Mesendoderm (in vitro differentiated cells): ENCODE measurements at regions not wholly inside any gene's neighbourhood (a gene's known extent, or its start where the extent isn't known, plus 50 kb on each side); places are given as distances from the start of the nearest gene placed in this dataset.

Experiments
- DNase-seq: peaks from one replicate; pipeline ENCODE4 v3.0.0; 2013
- H2AK5ac ChIP-seq: 2 replicates; pipeline ENCODE4 v1.6.1; 2013; ENCODE audit warnings: low read length, inconsistent platforms
- H2BK120ac ChIP-seq: 2 replicates; pipeline ENCODE4 v1.6.1; 2013; ENCODE audit warnings: low read depth, mild to moderate bottlenecking, low read length, moderate library complexity, mixed read lengths
- H2BK15ac ChIP-seq: replicated peaks from 2 replicates; pipeline ENCODE4 v1.6.1; 2013; ENCODE audit warnings: low read depth, mild to moderate bottlenecking, moderate library complexity
- H2BK5ac ChIP-seq: 2 replicates; pipeline ENCODE4 v1.6.1; 2013; ENCODE audit warnings: low read length, inconsistent platforms
- H3K18ac ChIP-seq: 2 replicates; pipeline ENCODE4 v1.6.1; 2013; ENCODE audit warnings: mild to moderate bottlenecking, low read length, mixed read lengths
- H3K23ac ChIP-seq: one replicate; pipeline ENCODE4 v1.6.1; 2013; ENCODE audit warnings: low read length
- H3K27ac ChIP-seq: 2 replicates; pipeline ENCODE4 v1.5.1; 2013; ENCODE audit warnings: low read depth, mild to moderate bottlenecking, inconsistent platforms, low read length, moderate library complexity
- H3K27me3 ChIP-seq: 2 replicates; pipeline ENCODE4 v1.6.1; 2013; ENCODE audit warnings: low read length, control low read depth, mild to moderate bottlenecking, inconsistent platforms; ENCODE audit not compliant: insufficient read depth, poor library complexity
- H3K36me3 ChIP-seq: 2 replicates; pipeline ENCODE4 v1.6.1; 2013; ENCODE audit warnings: low read length, inconsistent platforms; ENCODE audit not compliant: control insufficient read depth, insufficient read depth
- H3K4ac ChIP-seq: one replicate; pipeline ENCODE4 v1.6.1; 2013; ENCODE audit warnings: low read depth, mild to moderate bottlenecking, low read length, moderate library complexity
- H3K4me1 ChIP-seq: 2 replicates; pipeline ENCODE4 v1.6.1; 2013; ENCODE audit warnings: low read depth, low read length, inconsistent platforms; ENCODE audit not compliant: control insufficient read depth
- H3K4me2 ChIP-seq: 2 replicates; pipeline ENCODE4 v1.6.1; 2013; ENCODE audit warnings: low read length
- H3K4me3 ChIP-seq: 2 replicates; pipeline ENCODE4 v1.5.1; 2013; ENCODE audit warnings: mild to moderate bottlenecking, low read length
- H3K56ac ChIP-seq: one replicate; pipeline ENCODE4 v1.6.1; 2013; ENCODE audit warnings: low read length
- H3K79me1 ChIP-seq: 2 replicates; pipeline ENCODE4 v1.6.1; 2013; ENCODE audit warnings: low read length, inconsistent platforms
- H3K79me2 ChIP-seq: 2 replicates; pipeline ENCODE4 v1.6.1; 2013; ENCODE audit warnings: mild to moderate bottlenecking, low read length; ENCODE audit not compliant: control insufficient read depth, insufficient read depth
- H3K9ac ChIP-seq: 2 replicates; pipeline ENCODE4 v1.6.1; 2013; ENCODE audit warnings: low read length, inconsistent platforms
- H4K5ac ChIP-seq: one replicate; pipeline ENCODE4 v1.6.1; 2013; ENCODE audit warnings: low read length
- H4K8ac ChIP-seq: one replicate; pipeline ENCODE4 v1.6.1; 2013; ENCODE audit warnings: low read depth, mild to moderate bottlenecking, control low read depth, low read length, moderate library complexity
- WGBS: extraction: QIAGEN DNeasy Blood & Tissue Kit; methylation state at CpG from one replicate; pipeline ENCODE4 v1.1.7; 2013; ENCODE audit warnings: low lambda C conversion rate, missing lambda C conversion rate; ENCODE audit not compliant: insufficient coverage; ENCODE audit errors: extremely low coverage; 5-methylcytosine and 5-hydroxymethylcytosine counted together

GRCh38 chr12:111230649-111231048, 138.2 kb downstream of the PHETA1 start:
- no peaks in the 10 kb centered on the region for H3K36me3 ChIP-seq
- H4K5ac ChIP-seq = no peak overlapping the region
- H3K23ac ChIP-seq = no peak overlapping the region
- no CpG with 5 or more reads among the region's 3 CpGs for whole genome bisulfite sequencing
- H3K27ac ChIP-seq = no peak overlapping the region
- no peak overlapping the region for H3K4me3 ChIP-seq
- no peaks in the 10 kb centered on the region for H3K27me3 ChIP-seq
- no peaks in the 10 kb centered on the region for H3K79me1 ChIP-seq
- no peaks in the 10 kb centered on the region for H3K79me2 ChIP-seq
- no peak overlapping the region for H3K18ac ChIP-seq
- H3K9ac ChIP-seq = no peak overlapping the region
- H3K4ac ChIP-seq = no peak overlapping the region
- H3K56ac ChIP-seq = no peak overlapping the region
- no peaks in the 10 kb centered on the region for H3K4me1 ChIP-seq
- H2BK15ac ChIP-seq = no peak overlapping the region
- H2AK5ac ChIP-seq = no peak overlapping the region
- DNase-seq = no peak
- no peak overlapping the region for H4K8ac ChIP-seq
- H2BK120ac ChIP-seq = no peak overlapping the region
- H3K4me2 ChIP-seq = no peak overlapping the region
- H2BK5ac ChIP-seq = no peak overlapping the region

- no peak overlapping the region for H3K9ac ChIP-seq
- DNase-seq = no peak
- no peak overlapping the region for H3K56ac ChIP-seq
- H3K27me3 ChIP-seq = no peaks in the 10 kb centered on the region
- H2BK15ac ChIP-seq = no peak overlapping the region
- no peaks in the 10 kb centered on the region for H3K79me2 ChIP-seq
- H3K79me1 ChIP-seq = no peaks in the 10 kb centered on the region
- no peak overlapping the region for H4K5ac ChIP-seq
- H2BK5ac ChIP-seq = no peak overlapping the region
- H3K4ac ChIP-seq = no peak overlapping the region
- H3K23ac ChIP-seq = no peak overlapping the region
- H3K4me1 ChIP-seq = no peaks in the 10 kb centered on the region
- no peak overlapping the region for H3K4me3 ChIP-seq
- H2AK5ac ChIP-seq = no peak overlapping the region
- H2BK120ac ChIP-seq = no peak overlapping the region
- no peak overlapping the region for H3K4me2 ChIP-seq
- no peaks in the 10 kb centered on the region for H3K36me3 ChIP-seq
- no peak overlapping the region for H3K27ac ChIP-seq
- no CpG with 5 or more reads among the region's 5 CpGs for WGBS
- H4K8ac ChIP-seq = no peak overlapping the region
- H3K18ac ChIP-seq = no peak overlapping the region
Measured at GRCh38 chr12:111228916-111229666, 139.8 kb downstream of the PHETA1 start.

- H3K4me1 ChIP-seq = no peaks in the 10 kb centered on the region
- H2BK15ac ChIP-seq = no peak overlapping the region
- no peak overlapping the region for H3K9ac ChIP-seq
- no peak overlapping the region for H3K56ac ChIP-seq
- no peak overlapping the region for H2BK120ac ChIP-seq
- H3K36me3 ChIP-seq = no peaks in the 10 kb centered on the region
- no peak overlapping the region for H2AK5ac ChIP-seq
- H4K5ac ChIP-seq = no peak overlapping the region
- H3K23ac ChIP-seq = no peak overlapping the region
- H3K4me3 ChIP-seq = no peak overlapping the region
- H3K4me2 ChIP-seq = no peak overlapping the region
- no CpG with 5 or more reads among the region's 10 CpGs for WGBS
- H3K4ac ChIP-seq = no peak overlapping the region
- H3K79me1 ChIP-seq = no peaks in the 10 kb centered on the region
- no peak for DNase-seq
- H3K79me2 ChIP-seq = no peaks in the 10 kb centered on the region
- no peak overlapping the region for H3K18ac ChIP-seq
- H4K8ac ChIP-seq = no peak overlapping the region
- H2BK5ac ChIP-seq = no peak overlapping the region
- H3K27me3 ChIP-seq = no peaks in the 10 kb centered on the region
- H3K27ac ChIP-seq = no peak overlapping the region
Measured at GRCh38 chr12:111227476-111228420, 141.1 kb downstream of the PHETA1 start.

GRCh38 chr12:111226680-111227079, 142.2 kb downstream of the PHETA1 start:
- no peak overlapping the region for H3K56ac ChIP-seq

GRCh38 chr12:111225307-111225706, 143.6 kb downstream of the PHETA1 start:
- DNase-seq = no peak
- H3K27me3 ChIP-seq = no peaks in the 10 kb centered on the region
- H2AK5ac ChIP-seq = no peak overlapping the region
- H2BK5ac ChIP-seq = no peak overlapping the region
- H3K4me3 ChIP-seq = no peak overlapping the region
- no peak overlapping the region for H3K18ac ChIP-seq
- no peaks in the 10 kb centered on the region for H3K79me2 ChIP-seq
- no peak overlapping the region for H2BK120ac ChIP-seq
- no peaks in the 10 kb centered on the region for H3K36me3 ChIP-seq
- H3K79me1 ChIP-seq = no peaks in the 10 kb centered on the region
- H4K5ac ChIP-seq = no peak overlapping the region
- no peaks in the 10 kb centered on the region for H3K4me1 ChIP-seq
- no peak overlapping the region for H3K56ac ChIP-seq
- no peak overlapping the region for H3K23ac ChIP-seq
- no CpG with 5 or more reads among the region's 6 CpGs for WGBS
- H3K27ac ChIP-seq = no peak overlapping the region
- no peak overlapping the region for H4K8ac ChIP-seq
- H3K9ac ChIP-seq = no peak overlapping the region
- H2BK15ac ChIP-seq = no peak overlapping the region
- H3K4me2 ChIP-seq = no peak overlapping the region
- H3K4ac ChIP-seq = no peak overlapping the region

More at GRCh38 chr12:111226680-111227079, 142.2 kb downstream of the PHETA1 start:
- H2BK15ac ChIP-seq = no peak overlapping the region
- no peak overlapping the region for H2BK5ac ChIP-seq
- H3K23ac ChIP-seq = no peak overlapping the region
- no peaks in the 10 kb centered on the region for H3K27me3 ChIP-seq
- H3K9ac ChIP-seq = no peak overlapping the region
- H4K8ac ChIP-seq = no peak overlapping the region
- H3K36me3 ChIP-seq = no peaks in the 10 kb centered on the region
- no peak overlapping the region for H4K5ac ChIP-seq
- H3K27ac ChIP-seq = no peak overlapping the region
- DNase-seq = no peak
- no peak overlapping the region for H2AK5ac ChIP-seq
- no peaks in the 10 kb centered on the region for H3K4me1 ChIP-seq
- no peaks in the 10 kb centered on the region for H3K79me2 ChIP-seq
- no peak overlapping the region for H3K4me2 ChIP-seq
- WGBS = no CpG with 5 or more reads among the region's 21 CpGs
- no peaks in the 10 kb centered on the region for H3K79me1 ChIP-seq
- H3K4ac ChIP-seq = no peak overlapping the region
- no peak overlapping the region for H3K4me3 ChIP-seq
- H2BK120ac ChIP-seq = no peak overlapping the region
- H3K18ac ChIP-seq = no peak overlapping the region
